ENCODE measurements at regions not wholly inside any gene's neighbourhood (a gene's known extent, or its start where the extent isn't known, plus 50 kb on each side); places are given as distances from the start of the nearest gene placed in this dataset.

DNA sequence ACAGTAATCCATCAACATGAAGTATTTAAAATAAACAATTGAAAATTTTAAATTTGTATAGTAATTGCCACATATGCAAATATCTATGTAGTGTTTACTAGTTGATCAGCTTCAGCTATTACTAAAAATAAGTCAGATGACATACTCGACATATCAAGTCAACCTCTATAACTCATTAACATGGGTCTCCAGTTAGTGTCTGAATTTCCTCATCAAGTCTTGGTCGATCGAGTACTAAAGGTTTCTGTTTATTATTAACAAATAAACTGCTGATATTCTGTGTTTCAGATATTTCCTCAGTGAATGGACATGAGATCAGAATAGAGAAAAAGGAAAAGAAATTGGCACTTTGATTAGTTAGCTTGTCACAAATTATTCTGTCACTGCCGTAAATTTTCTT, 266.5 kb upstream of the ITGA1 start:
- Histone ChIP-seq H3K27ac (ENCODE audit: low read length, poor library complexity, severe bottlenecking) (no peak overlapping the region), H2BK5ac (ENCODE audit: low read depth, low read length, poor library complexity, severe bottlenecking) (no peak overlapping the region), H3K79me1 (replicated peaks; ENCODE audit: low read length, poor library complexity, severe bottlenecking) (no peaks in the 10 kb centered on the region), H3K4ac (ENCODE audit: low read depth in 1 of 2, low read length in 2 of 2) (no peak overlapping the region), H3K9ac (ENCODE audit: low read length) (no peak overlapping the region), H2BK12ac (ENCODE audit: low read length in 2 of 2) (no peak overlapping the region), H2AK5ac (ENCODE audit: low read length, severe bottlenecking) (no peak overlapping the region), H2AFZ (ENCODE audit: low read depth, low read length) (no peak overlapping the region), H3K23ac (ENCODE audit: low read length in 2 of 2) (no peak overlapping the region), H3K4me2 (ENCODE audit: low read length, poor library complexity, severe bottlenecking) (no peak overlapping the region), H3K4me3 (ENCODE audit: insufficient read depth in 1 of 2, low read depth in 1 of 2, low read length in 2 of 2) (no peak overlapping the region), H3K9me3 (ENCODE audit: control insufficient read depth, low read length) (no peaks in the 10 kb centered on the region), H2BK120ac (ENCODE audit: low read depth, low read length) (no peak overlapping the region), H3K36me3 (ENCODE audit: control insufficient read depth in 1 of 2, insufficient read depth in 2 of 2, low read depth in 1 of 2, low read length in 2 of 2) (no peaks in the 10 kb centered on the region), H3K27me3 (ENCODE audit: control insufficient read depth in 1 of 2, insufficient read depth in 1 of 2, low read length in 2 of 2) (no peaks in the 10 kb centered on the region), H3K4me1 (ENCODE audit: control insufficient read depth, insufficient read depth, low read depth, low read length) (peaks cover 1% of the 10 kb centered on the region), H3K14ac (ENCODE audit: low read length in 2 of 2) (no peak overlapping the region), H3K18ac (ENCODE audit: low read depth in 1 of 2, low read length in 2 of 2) (no peak overlapping the region), H4K8ac (ENCODE audit: low read length) (no peak overlapping the region), H4K91ac (ENCODE audit: low read length) (no peak overlapping the region), H2BK15ac (ENCODE audit: low read depth, poor library complexity, severe bottlenecking) (no peak overlapping the region)
- no peak for DNase-seq
- WGBS = 100% methylated on average over 2 of the region's 4 CpGs

DNA sequence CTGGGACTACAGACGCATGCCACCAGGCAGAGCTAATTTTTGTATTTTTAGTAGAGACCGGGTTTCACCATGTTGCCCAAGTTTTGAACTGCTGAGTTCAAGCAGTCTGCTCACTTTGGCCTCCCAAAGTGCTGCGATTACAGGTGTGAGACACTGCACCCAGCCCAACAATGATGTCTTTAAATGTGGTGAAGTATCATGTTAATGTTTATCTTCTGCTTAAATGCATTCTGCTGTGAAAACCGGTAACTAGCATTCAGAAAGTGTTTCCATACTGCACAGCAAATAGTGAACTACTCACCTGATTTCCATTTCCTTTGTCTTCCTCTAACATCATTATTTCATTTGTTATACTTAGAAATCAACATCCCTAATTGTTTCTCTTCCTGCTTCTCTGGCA, 264.0 kb upstream of the ITGA1 start:
- Histone ChIP-seq H3K79me1 (replicated peaks; ENCODE audit: low read length, poor library complexity, severe bottlenecking) (no peaks in the 10 kb centered on the region), H3K27ac (ENCODE audit: low read length, poor library complexity, severe bottlenecking) (no peak overlapping the region), H2BK15ac (ENCODE audit: low read depth, poor library complexity, severe bottlenecking) (no peak overlapping the region), H2BK120ac (ENCODE audit: low read depth, low read length) (no peak overlapping the region), H3K36me3 (ENCODE audit: control insufficient read depth in 1 of 2, insufficient read depth in 2 of 2, low read depth in 1 of 2, low read length in 2 of 2) (no peaks in the 10 kb centered on the region), H3K4me2 (ENCODE audit: low read length, poor library complexity, severe bottlenecking) (no peak overlapping the region), H3K9me3 (ENCODE audit: control insufficient read depth, low read length) (no peaks in the 10 kb centered on the region), H2AK5ac (ENCODE audit: low read length, severe bottlenecking) (no peak overlapping the region), H3K4ac (ENCODE audit: low read depth in 1 of 2, low read length in 2 of 2) (no peak overlapping the region), H3K18ac (ENCODE audit: low read depth in 1 of 2, low read length in 2 of 2) (no peak overlapping the region), H3K14ac (ENCODE audit: low read length in 2 of 2) (no peak overlapping the region), H2BK12ac (ENCODE audit: low read length in 2 of 2) (no peak overlapping the region), H3K4me3 (ENCODE audit: insufficient read depth in 1 of 2, low read depth in 1 of 2, low read length in 2 of 2) (no peak overlapping the region), H3K23ac (ENCODE audit: low read length in 2 of 2) (no peak overlapping the region), H4K91ac (ENCODE audit: low read length) (no peak overlapping the region), H3K9ac (ENCODE audit: low read length) (no peak overlapping the region), H4K8ac (ENCODE audit: low read length) (no peak overlapping the region), H3K4me1 (ENCODE audit: control insufficient read depth, insufficient read depth, low read depth, low read length) (no peaks in the 10 kb centered on the region), H2AFZ (ENCODE audit: low read depth, low read length) (no peak overlapping the region), H2BK5ac (ENCODE audit: low read depth, low read length, poor library complexity, severe bottlenecking) (no peak overlapping the region), H3K27me3 (ENCODE audit: control insufficient read depth in 1 of 2, insufficient read depth in 1 of 2, low read length in 2 of 2) (no peaks in the 10 kb centered on the region)
- WGBS = 87% methylated on average over 4 of the region's 4 CpGs
- DNase-seq = no peak

DNA sequence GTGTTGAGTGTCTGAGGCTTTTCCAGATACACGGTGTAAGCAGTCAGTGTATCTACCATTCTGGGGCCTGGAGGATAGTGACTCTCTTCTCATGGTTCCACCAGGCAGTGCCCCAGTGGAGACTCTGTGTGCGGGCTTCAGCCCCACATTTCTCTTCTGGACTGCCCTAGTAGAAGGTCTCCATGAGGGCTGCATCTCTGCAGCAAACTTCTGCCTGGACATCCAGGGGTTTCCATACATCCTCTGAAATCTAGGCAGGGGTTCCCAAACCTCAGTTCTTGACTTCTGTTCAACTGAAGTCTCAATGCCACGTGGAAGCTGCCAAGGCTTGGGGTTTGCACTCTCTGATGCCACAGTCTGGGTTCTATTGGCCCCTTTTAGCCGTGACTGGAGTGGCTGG, 256.6 kb upstream of the ITGA1 start:
- 60% methylated on average over 4 of the region's 4 CpGs for WGBS
- no peak overlapping the region for H2BK12ac ChIP-seq (ENCODE audit: low read length in 2 of 2)
- H3K9me3 ChIP-seq (ENCODE audit: control insufficient read depth, low read length) = peaks cover 4% of the 10 kb centered on the region
- no peaks in the 10 kb centered on the region for H3K27me3 ChIP-seq (ENCODE audit: control insufficient read depth in 1 of 2, insufficient read depth in 1 of 2, low read length in 2 of 2)
- DNase-seq = no peak
- H2BK5ac ChIP-seq (ENCODE audit: low read depth, low read length, poor library complexity, severe bottlenecking) = no peak overlapping the region
- no peak overlapping the region for H2BK120ac ChIP-seq (ENCODE audit: low read depth, low read length)
- H3K14ac ChIP-seq (ENCODE audit: low read length in 2 of 2) = no peak overlapping the region
- no peak overlapping the region for H4K8ac ChIP-seq (ENCODE audit: low read length)
- H4K91ac ChIP-seq (ENCODE audit: low read length) = no peak overlapping the region
- no peak overlapping the region for H3K4me3 ChIP-seq (ENCODE audit: insufficient read depth in 1 of 2, low read depth in 1 of 2, low read length in 2 of 2)
- H3K23ac ChIP-seq (ENCODE audit: low read length in 2 of 2) = no peak overlapping the region
- H2BK15ac ChIP-seq (ENCODE audit: low read depth, poor library complexity, severe bottlenecking) = no peak overlapping the region
- no peak overlapping the region for H2AFZ ChIP-seq (ENCODE audit: low read depth, low read length)
- H3K4ac ChIP-seq (ENCODE audit: low read depth in 1 of 2, low read length in 2 of 2) = no peak overlapping the region
- H3K4me2 ChIP-seq (ENCODE audit: low read length, poor library complexity, severe bottlenecking) = no peak overlapping the region
- H3K18ac ChIP-seq (ENCODE audit: low read depth in 1 of 2, low read length in 2 of 2) = no peak overlapping the region
- H3K79me1 ChIP-seq (replicated peaks; ENCODE audit: low read length, poor library complexity, severe bottlenecking) = no peaks in the 10 kb centered on the region
- H3K4me1 ChIP-seq (ENCODE audit: control insufficient read depth, insufficient read depth, low read depth, low read length) = no peaks in the 10 kb centered on the region
- no peak overlapping the region for H3K9ac ChIP-seq (ENCODE audit: low read length)
- no peak overlapping the region for H3K27ac ChIP-seq (ENCODE audit: low read length, poor library complexity, severe bottlenecking)
- H2AK5ac ChIP-seq (ENCODE audit: low read length, severe bottlenecking) = no peak overlapping the region
- H3K36me3 ChIP-seq (ENCODE audit: control insufficient read depth in 1 of 2, insufficient read depth in 2 of 2, low read depth in 1 of 2, low read length in 2 of 2) = no peaks in the 10 kb centered on the region

DNA sequence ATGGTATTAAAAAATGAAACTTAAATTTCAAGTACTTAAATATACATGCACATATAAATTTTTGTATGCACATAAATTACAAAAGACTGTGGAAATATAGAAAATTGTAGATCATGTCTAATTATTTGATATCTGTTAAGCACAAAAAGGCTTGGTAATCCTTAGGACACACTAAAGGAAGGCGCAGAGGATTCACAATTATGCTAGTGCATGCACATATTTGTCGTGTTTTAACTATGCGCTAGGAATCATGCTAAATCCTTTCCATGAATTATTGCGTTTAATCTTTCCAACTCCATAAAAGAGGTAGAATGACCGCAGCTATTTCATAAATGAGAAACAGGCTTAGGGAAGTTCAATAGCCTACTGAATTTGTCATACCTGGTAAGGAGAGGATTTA, 244.1 kb upstream of the ITGA1 start:
- DNase-seq = no peak
- no peak overlapping the region for H3K27ac ChIP-seq (ENCODE audit: low read length, poor library complexity, severe bottlenecking)
- no peak overlapping the region for H3K9ac ChIP-seq (ENCODE audit: low read length)
- no peaks in the 10 kb centered on the region for H3K79me1 ChIP-seq (replicated peaks; ENCODE audit: low read length, poor library complexity, severe bottlenecking)
- H2BK15ac ChIP-seq (ENCODE audit: low read depth, poor library complexity, severe bottlenecking) = no peak overlapping the region
- WGBS = 93% methylated on average over 5 of the region's 5 CpGs
- H3K23ac ChIP-seq (ENCODE audit: low read length in 2 of 2) = no peak overlapping the region
- no peak overlapping the region for H3K18ac ChIP-seq (ENCODE audit: low read depth in 1 of 2, low read length in 2 of 2)
- H4K91ac ChIP-seq (ENCODE audit: low read length) = no peak overlapping the region
- H3K14ac ChIP-seq (ENCODE audit: low read length in 2 of 2) = no peak overlapping the region
- no peak overlapping the region for H2AK5ac ChIP-seq (ENCODE audit: low read length, severe bottlenecking)
- H4K8ac ChIP-seq (ENCODE audit: low read length) = no peak overlapping the region
- H2BK12ac ChIP-seq (ENCODE audit: low read length in 2 of 2) = no peak overlapping the region
- H3K4me3 ChIP-seq (ENCODE audit: insufficient read depth in 1 of 2, low read depth in 1 of 2, low read length in 2 of 2) = no peak overlapping the region
- no peaks in the 10 kb centered on the region for H3K27me3 ChIP-seq (ENCODE audit: control insufficient read depth in 1 of 2, insufficient read depth in 1 of 2, low read length in 2 of 2)
- no peaks in the 10 kb centered on the region for H3K4me1 ChIP-seq (ENCODE audit: control insufficient read depth, insufficient read depth, low read depth, low read length)
- no peak overlapping the region for H2AFZ ChIP-seq (ENCODE audit: low read depth, low read length)
- H3K9me3 ChIP-seq (ENCODE audit: control insufficient read depth, low read length) = no peaks in the 10 kb centered on the region
- H2BK120ac ChIP-seq (ENCODE audit: low read depth, low read length) = no peak overlapping the region
- no peak overlapping the region for H2BK5ac ChIP-seq (ENCODE audit: low read depth, low read length, poor library complexity, severe bottlenecking)
- H3K4me2 ChIP-seq (ENCODE audit: low read length, poor library complexity, severe bottlenecking) = no peak overlapping the region
- H3K36me3 ChIP-seq (ENCODE audit: control insufficient read depth in 1 of 2, insufficient read depth in 2 of 2, low read depth in 1 of 2, low read length in 2 of 2) = no peaks in the 10 kb centered on the region
- no peak overlapping the region for H3K4ac ChIP-seq (ENCODE audit: low read depth in 1 of 2, low read length in 2 of 2)
